ENCODE measurements at regions not wholly inside any gene's neighbourhood (a gene's known extent, or its start where the extent isn't known, plus 50 kb on each side); places are given as distances from the start of the nearest gene placed in this dataset.
A peak's percentile ranks its signal among the peaks of the same experiment; 100 is the strongest.

DNA sequence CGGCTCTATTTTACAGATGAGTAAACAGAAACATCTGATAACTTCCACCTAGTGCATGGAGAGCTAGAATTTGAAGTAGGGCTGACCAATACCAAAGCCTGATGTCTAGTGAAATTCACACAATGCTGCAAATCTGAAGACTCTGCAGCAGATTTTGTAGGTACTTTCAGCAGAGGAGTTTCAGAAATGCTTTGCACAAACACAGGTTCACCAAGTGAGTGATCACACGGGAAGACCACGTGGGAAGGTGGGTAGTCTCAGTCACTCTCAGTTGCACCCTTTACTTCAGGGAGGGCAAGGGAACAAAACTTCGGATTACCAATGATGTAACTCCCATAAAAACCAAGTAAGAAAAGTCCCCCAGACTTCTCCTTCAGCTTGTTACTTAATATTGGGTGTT, 63.3 kb upstream of the DAAM1 start:
- H3K4me3 ChIP-seq, result no peak overlapping the region
- H3K27me3 ChIP-seq, result no peaks in the 10 kb centered on the region
- peaks cover 0 to 13% (median 6%) of the 10 kb centered on the region in 4 donors for H3K4me1 ChIP-seq
- intact Hi-C loops (cut with DNase I), result loop anchor here (5.0 to 10.0 kb wide), 2 partner anchors 57 to 620 kb away; no protein-coding TSS in a partner anchor
- WGBS, result 83% methylated on average over 4 of the region's 4 CpGs
- H3K36me3 ChIP-seq, result no peaks in the 10 kb centered on the region
- DNase-seq (ENCODE audit: extremely low spot score), result no peak
- TF ChIP-seq, protein P1, sequence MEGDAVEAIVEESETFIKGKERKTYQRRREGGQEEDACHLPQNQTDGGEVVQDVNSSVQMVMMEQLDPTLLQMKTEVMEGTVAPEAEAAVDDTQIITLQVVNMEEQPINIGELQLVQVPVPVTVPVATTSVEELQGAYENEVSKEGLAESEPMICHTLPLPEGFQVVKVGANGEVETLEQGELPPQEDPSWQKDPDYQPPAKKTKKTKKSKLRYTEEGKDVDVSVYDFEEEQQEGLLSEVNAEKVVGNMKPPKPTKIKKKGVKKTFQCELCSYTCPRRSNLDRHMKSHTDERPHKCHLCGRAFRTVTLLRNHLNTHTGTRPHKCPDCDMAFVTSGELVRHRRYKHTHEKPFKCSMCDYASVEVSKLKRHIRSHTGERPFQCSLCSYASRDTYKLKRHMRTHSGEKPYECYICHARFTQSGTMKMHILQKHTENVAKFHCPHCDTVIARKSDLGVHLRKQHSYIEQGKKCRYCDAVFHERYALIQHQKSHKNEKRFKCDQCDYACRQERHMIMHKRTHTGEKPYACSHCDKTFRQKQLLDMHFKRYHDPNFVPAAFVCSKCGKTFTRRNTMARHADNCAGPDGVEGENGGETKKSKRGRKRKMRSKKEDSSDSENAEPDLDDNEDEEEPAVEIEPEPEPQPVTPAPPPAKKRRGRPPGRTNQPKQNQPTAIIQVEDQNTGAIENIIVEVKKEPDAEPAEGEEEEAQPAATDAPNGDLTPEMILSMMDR (IDR thresholded peaks at IDR 0.05), result no peak
- TF ChIP-seq POLR2AphosphoS5 (IDR thresholded peaks at IDR 0.05) (no peak), EP300 (IDR thresholded peaks at IDR 0.05) (no peak), POLR2A (IDR thresholded peaks at IDR 0.05; ENCODE audit: low read depth) (no peak)
- no peaks in the 10 kb centered on the region for H3K9me3 ChIP-seq
- H3K27ac ChIP-seq (replicated peaks in 1 of 4), result no peak overlapping the region

DNA sequence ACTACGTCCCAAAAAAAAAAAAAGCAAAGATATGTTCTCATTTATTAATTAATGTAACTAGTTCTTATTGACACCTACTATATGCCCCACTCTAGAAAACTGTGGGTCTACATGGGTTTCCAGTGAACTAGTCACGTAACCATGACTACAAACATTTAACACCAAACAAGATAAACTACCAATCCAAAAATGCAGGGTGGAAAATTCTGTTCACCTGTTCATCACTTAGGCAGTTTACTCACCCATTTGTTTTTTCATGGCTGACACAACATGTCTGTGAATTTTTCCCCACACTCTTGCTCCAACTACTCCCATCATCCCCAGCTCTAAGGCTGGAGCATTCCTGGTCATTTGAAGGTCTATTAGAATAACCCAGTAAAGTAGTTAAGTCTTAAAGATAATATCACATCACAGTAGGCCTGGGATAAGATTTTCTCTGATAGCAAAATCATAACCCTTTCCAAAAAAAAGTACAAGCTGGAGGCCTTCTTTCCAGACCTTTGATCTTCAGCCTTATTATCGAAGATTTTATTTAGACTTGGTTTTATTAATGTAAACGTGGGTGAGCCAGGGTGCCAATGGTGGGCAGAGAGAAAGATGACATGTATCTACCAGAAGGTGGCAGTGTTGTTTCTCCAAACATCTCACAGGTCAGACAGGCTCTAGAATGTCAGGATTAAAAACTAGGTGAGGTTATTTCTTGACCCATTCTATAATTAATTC, 61.6 kb upstream of the DAAM1 start:
- H3K4me3 ChIP-seq, result no peak overlapping the region
- no peaks in the 10 kb centered on the region for H3K9me3 ChIP-seq
- H3K27me3 ChIP-seq, result no peaks in the 10 kb centered on the region
- no peak overlapping the region for H3K27ac ChIP-seq (replicated peaks in 1 of 4)
- no peak for DNase-seq (ENCODE audit: extremely low spot score)
- intact Hi-C loops (cut with DNase I), result loop anchor here (1.0 to 10.0 kb wide), 3 partner anchors 55 to 622 kb away; no protein-coding TSS in a partner anchor
- 41% methylated on average over 4 of the region's 4 CpGs for WGBS
- no peaks in the 10 kb centered on the region for H3K36me3 ChIP-seq
- no peak for TF ChIP-seq POLR2AphosphoS5 (IDR thresholded peaks at IDR 0.05)
- TF ChIP-seq, protein P1 (IDR thresholded peaks at IDR 0.05), result peak; percentile 81 to 89 (median 83)
- H3K4me1 ChIP-seq, result peaks cover 0 to 14% (median 11%) of the 10 kb centered on the region in 4 donors

DNA sequence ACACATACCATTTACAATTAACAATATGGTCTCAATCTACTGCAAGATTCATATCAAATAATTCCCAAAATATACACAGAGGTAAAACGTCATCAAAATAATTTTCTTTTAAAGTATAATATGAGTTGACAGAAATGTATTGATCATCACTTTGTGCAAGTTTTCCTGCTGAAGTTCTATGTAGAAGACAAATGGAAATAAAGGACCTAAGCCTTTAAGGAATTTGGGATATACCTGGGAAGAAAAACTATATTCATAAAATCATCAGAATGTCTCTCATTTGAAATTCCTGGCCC, 61.1 kb upstream of the DAAM1 start:
- Histone ChIP-seq H3K36me3 (no peaks in the 10 kb centered on the region), H3K27me3 (no peaks in the 10 kb centered on the region), H3K27ac (replicated peaks in 1 of 4) (no peak overlapping the region), H3K9me3 (no peaks in the 10 kb centered on the region), H3K4me1 (peaks cover 0 to 15% (median 14%) of the 10 kb centered on the region in 4 donors), H3K4me3 (no peak overlapping the region)
- 57% methylated on average over 1 of the region's 1 CpG for WGBS
- intact Hi-C loops (cut with DNase I), result loop anchor here (1.0 to 10.0 kb wide), 3 partner anchors 55 to 623 kb away; no protein-coding TSS in a partner anchor
- TF ChIP-seq EP300 (IDR thresholded peaks at IDR 0.05) (no peak), POLR2AphosphoS5 (IDR thresholded peaks at IDR 0.05) (no peak), POLR2A (IDR thresholded peaks at IDR 0.05; ENCODE audit: low read depth) (no peak)
- TF ChIP-seq, protein P1 (IDR thresholded peaks at IDR 0.05), result no peak
- no peak for DNase-seq (ENCODE audit: extremely low spot score)

DNA sequence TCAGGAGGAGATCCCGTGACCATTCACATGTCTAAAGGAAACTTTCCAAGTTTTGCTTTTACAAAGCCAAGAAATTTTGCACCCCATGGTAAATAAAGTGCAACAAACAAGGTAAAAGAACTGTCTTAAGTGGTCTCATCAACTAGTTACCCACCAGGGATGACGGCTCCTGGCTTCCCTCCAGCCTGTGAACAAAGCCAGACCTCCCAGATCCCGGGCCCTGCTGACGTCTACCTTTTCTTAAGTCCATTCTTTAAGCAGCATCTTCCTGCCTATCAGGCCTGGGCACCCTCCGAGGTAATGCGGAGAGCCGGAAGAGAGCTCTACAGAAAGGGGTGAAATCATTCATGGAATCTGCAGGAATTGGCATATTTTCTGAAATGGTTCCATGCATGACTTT, 58.0 kb upstream of the DAAM1 start:
- Histone ChIP-seq H3K27ac (replicated peaks in 1 of 4) (no peak overlapping the region), H3K27me3 (no peaks in the 10 kb centered on the region), H3K36me3 (no peaks in the 10 kb centered on the region), H3K4me1 (peaks cover 0 to 31% (median 29%) of the 10 kb centered on the region in 4 donors), H3K4me3 (no peak overlapping the region), H3K9me3 (no peaks in the 10 kb centered on the region)
- TF ChIP-seq EP300 (IDR thresholded peaks at IDR 0.05), result no peak
- no peak for TF ChIP-seq POLR2AphosphoS5 (IDR thresholded peaks at IDR 0.05)
- TF ChIP-seq, protein P1 (IDR thresholded peaks at IDR 0.05), result no peak
- no peak for TF ChIP-seq POLR2A (IDR thresholded peaks at IDR 0.05; ENCODE audit: low read depth)
- 82% methylated on average over 7 of the region's 7 CpGs for WGBS
- DNase-seq (ENCODE audit: extremely low spot score), result no peak
- intact Hi-C loops (cut with DNase I), result no loop called here
